ENCODE measurements at regions not wholly inside any gene's neighbourhood (a gene's known extent, or its start where the extent isn't known, plus 50 kb on each side); places are given as distances from the start of the nearest gene placed in this dataset.
A peak's percentile ranks its signal among the peaks of the same experiment; 100 is the strongest.

DNA sequence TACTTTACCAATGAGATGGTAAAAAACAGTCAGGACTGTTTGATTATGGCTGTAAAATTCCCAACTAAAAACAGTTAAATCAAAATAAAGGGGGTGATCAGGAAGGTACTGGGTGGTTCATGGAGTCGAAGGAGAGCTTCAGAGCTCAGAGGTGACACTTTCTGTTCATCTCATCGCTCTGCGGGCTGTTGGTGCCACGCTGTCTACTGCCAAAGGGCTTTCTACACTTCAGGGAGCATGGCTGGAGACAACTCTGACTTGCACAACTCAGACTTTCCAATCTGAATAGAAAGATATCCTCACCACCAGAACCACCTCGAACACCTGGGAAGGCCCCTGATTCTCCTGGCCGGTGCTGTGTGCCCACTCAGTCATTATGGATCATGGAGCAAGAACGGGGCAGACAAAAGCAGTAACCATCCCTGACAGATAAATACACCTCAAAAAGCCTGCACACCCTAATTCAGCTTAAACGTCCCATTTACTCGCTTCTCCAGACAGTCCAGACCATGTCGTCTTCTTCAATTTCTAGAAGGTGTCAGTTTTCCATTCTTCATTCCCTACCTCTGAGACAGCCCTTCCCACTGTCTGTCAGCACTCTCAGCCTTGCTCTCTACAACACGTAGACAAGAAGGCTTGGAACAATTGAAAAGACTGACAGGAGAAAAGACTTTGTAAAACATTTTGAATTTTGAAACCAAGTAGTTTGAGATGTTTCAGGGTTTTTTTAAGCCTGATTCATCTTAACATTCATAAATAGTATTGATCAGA lies 348.7 kb upstream of the NFE2L3 start:
- 40% methylated on average over 11 of the region's 11 CpGs for WGBS (ENCODE audit: missing lambda C conversion rate)
- CTCF ChIA-PET = no interaction called here

DNA sequence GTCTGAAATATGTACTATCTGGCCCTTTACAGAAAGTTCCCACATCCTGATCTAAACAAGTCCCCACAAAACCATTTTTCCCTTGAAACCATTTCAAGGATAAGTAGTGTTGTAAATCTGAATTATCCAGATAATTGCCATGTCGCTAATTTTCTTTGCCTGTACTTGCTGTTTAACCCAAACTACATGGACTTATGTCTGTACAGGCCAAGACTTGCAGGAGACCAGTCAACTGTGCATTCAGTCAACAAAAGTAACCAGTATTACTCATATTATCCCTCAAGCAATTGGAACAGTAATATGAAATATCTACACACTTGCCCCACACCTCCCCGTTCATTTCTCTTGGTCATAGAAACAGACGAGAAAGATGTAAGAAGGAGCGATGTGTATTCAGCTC lies 347.8 kb upstream of the NFE2L3 start:
- 48% methylated on average over 4 of the region's 4 CpGs for WGBS (ENCODE audit: missing lambda C conversion rate)
- H3K4me3 ChIP-seq = no peak overlapping the region
- ATAC-seq (no peak), FAIRE-seq (no peak), DNase-seq (ENCODE audit: low read depth in 1 of 2, low spot score in 1 of 2) (no peak)
- TF ChIP-seq HEYL (CRISPR knock-in tag; IDR thresholded peaks at IDR 0.05) (no peak), HES2 (IDR thresholded peaks at IDR 0.05) (no peak), RCOR1 (IDR thresholded peaks at IDR 0.05; ENCODE audit: low read depth, low read length) (no peak), SREBF2 (IDR thresholded peaks at IDR 0.05) (no peak), CHD4 (IDR thresholded peaks at IDR 0.05; ENCODE audit: borderline replicate concordance) (no peak), ZFP36 (IDR thresholded peaks at IDR 0.05; ENCODE audit: borderline replicate concordance, partially characterized antibody) (no peak), RNF2 (IDR thresholded peaks at IDR 0.05; ENCODE audit: borderline replicate concordance, low read depth) (no peak)
- H3K9me3 ChIP-seq = no peaks in the 10 kb centered on the region
- ChIA-PET POLR2A (no interaction called here), CTCF (no interaction called here)
- no peak overlapping the region for H3K4me2 ChIP-seq
- H3K27ac ChIP-seq = no peak overlapping the region
- no peaks in the 10 kb centered on the region for H3K4me1 ChIP-seq

More for the DNA sequence above, 348.7 kb upstream of the NFE2L3 start:
- POLR2A ChIA-PET = no interaction called here
- no peak overlapping the region for H3K27ac ChIP-seq
- no peak overlapping the region for H3K4me3 ChIP-seq
- H3K9me3 ChIP-seq = no peaks in the 10 kb centered on the region
- ATAC-seq = no peak
- no peaks in the 10 kb centered on the region for H3K4me1 ChIP-seq
- DNase-seq (ENCODE audit: low read depth in 1 of 2, low spot score in 1 of 2) = no peak
- TF ChIP-seq EHMT2 (IDR thresholded peaks at IDR 0.05; ENCODE audit: low read depth) (no peak), RFX5 (IDR thresholded peaks at IDR 0.05) (no peak), RARB (CRISPR knock-in tag; IDR thresholded peaks at IDR 0.05) (no peak), TFCP2L1 (CRISPR knock-in tag; IDR thresholded peaks at IDR 0.05) (no peak), HEYL (CRISPR knock-in tag; IDR thresholded peaks at IDR 0.05) (no peak), PHF8 (IDR thresholded peaks at IDR 0.05; ENCODE audit: borderline replicate concordance, low read depth) (no peak), NFE2L2 (conservative IDR thresholded peaks at IDR 0.05; ENCODE audit: low read length) (no peak), JUN (IDR thresholded peaks at IDR 0.05) (no peak), ATOH8 (CRISPR knock-in tag; IDR thresholded peaks at IDR 0.05; ENCODE audit: low read depth) (no peak), ZC3H11A (IDR thresholded peaks at IDR 0.05) (no peak), CEBPB (IDR thresholded peaks at IDR 0.05) (no peak), EHF (CRISPR knock-in tag; IDR thresholded peaks at IDR 0.05) (no peak), RCOR1 (IDR thresholded peaks at IDR 0.05; ENCODE audit: low read depth, low read length) (no peak), EP300 (IDR thresholded peaks at IDR 0.05) (no peak), HES2 (IDR thresholded peaks at IDR 0.05) (no peak)
- FAIRE-seq = no peak
- no peak overlapping the region for H3K4me2 ChIP-seq

- no peak for TF ChIP-seq MAZ (IDR thresholded peaks at IDR 0.05; ENCODE audit: borderline replicate concordance, low read depth, low read length)
- TF ChIP-seq MAFK (IDR thresholded peaks at IDR 0.05; ENCODE audit: partially characterized antibody) = peak; percentile 42
- Histone ChIP-seq H3K4me3 (no peak overlapping the region), H3K4me2 (no peak overlapping the region), H3K9me3 (no peaks in the 10 kb centered on the region), H3K27ac (no peak overlapping the region), H3K4me1 (no peaks in the 10 kb centered on the region)
- ChIA-PET POLR2A (no interaction called here), CTCF (interaction anchor here (0.6 to 1.4 kb wide), 2 partner anchors 14 to 526 kb away, joined by 3 to 4 read pairs; no protein-coding TSS in a partner anchor)
- 32% methylated on average over 4 of the region's 4 CpGs for WGBS (ENCODE audit: missing lambda C conversion rate)
- FAIRE-seq (no peak), ATAC-seq (no peak), DNase-seq (ENCODE audit: low read depth in 1 of 2, low spot score in 1 of 2) (no peak)
Measured at GRCh38 chr7:25805027-25805687, 346.8 kb upstream of the NFE2L3 start.

All from A549 (cell line).